NCI-H1092 treated with DMSO at 0.1 percent for 48 hours (cell line): ENCODE measurements at regions not wholly inside any gene's neighbourhood (a gene's known extent, or its start where the extent isn't known, plus 50 kb on each side); places are given as distances from the start of the nearest gene placed in this dataset.
"Not testable (repeated sequence)": the region's sequence is repeated elsewhere in the genome, so short reads cannot be mapped to it uniquely, and the experiment has no call there.

Experiments
- DNase-seq: peaks from one replicate; lab custom pipeline; 2025; lab: John Stamatoyannopoulos, UW

DNA sequence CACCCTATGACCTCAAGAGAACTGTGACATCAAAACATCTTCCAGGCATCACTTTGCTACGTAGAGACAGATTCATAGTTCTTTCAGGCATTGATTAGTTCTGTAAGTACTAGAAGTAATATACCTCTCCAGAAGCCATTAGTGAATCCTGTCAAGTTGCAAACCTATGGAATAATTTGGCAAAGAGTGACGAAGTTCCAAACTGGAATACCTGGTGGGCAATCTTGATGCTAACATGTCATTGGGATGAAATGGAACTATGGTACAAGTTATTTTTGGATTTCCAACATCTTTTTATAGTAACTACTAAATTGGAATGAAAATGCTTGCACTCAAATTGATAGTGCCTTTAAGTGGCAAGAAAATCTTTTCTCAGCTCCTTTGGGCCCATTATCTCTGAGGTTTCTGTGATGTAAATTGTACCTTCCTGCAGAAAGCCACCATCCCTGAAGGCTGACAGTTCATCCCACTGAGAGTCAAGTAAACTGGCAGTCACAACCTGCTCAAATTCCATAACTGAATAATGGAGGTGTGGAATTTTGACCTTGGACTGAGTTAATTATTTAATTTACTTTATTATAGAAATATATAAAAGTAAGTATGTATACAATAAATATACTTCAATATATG, 435.5 kb downstream of the DTWD2 start:
- DNase-seq = no peak

GRCh38 chr5:118552146-118552545, 436.2 kb downstream of the DTWD2 start:
- DNase-seq = no peak

GRCh38 chr5:118551716-118552115, 436.6 kb downstream of the DTWD2 start:
- DNase-seq = no peak

GRCh38 chr5:118551031-118551430, 437.3 kb downstream of the DTWD2 start:
- no peak for DNase-seq

DNA sequence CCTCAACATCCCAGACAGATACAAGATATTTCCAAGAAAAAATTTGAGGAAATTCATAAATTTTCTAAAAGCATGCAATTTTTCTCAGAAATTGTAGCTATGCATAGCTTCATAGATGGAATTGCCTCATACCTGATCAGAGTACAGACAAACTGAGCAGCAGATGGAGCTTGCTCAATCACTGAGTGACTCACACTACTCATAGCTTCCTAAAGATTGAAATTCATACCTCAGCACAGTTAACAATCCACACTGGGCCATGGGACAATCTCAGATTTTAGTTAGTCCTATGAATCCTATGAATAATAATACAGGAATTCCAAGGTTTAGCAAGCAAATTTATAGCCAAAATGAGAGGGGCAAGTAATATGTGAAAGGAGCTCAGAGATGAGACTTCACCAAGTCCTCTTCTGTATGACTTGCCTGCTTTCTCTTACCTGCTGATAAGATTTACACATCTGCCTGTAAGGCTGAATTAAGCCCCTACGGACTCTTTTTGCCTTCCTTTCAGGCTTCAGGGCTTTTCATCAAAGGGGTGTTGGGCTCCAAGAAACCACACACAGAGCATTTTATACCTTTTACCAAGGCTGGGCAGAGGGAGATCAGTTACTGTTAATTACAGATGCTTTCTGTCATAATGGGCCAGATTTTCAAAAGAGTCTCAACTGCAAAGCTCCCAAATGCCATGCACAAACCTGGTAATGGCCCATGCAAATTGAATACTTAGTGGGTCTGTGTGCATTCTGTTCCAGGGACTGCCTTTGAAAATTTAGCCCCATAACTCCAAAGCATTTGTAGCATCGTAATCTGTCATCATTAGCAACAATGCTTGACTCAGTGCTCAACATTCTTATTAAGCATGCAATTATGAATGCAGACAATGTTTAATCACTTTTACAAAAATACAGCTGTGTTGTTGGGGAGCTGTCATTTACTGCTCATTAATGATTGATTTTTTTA, 439.3 kb downstream of the DTWD2 start:
- no peak for DNase-seq

DNA sequence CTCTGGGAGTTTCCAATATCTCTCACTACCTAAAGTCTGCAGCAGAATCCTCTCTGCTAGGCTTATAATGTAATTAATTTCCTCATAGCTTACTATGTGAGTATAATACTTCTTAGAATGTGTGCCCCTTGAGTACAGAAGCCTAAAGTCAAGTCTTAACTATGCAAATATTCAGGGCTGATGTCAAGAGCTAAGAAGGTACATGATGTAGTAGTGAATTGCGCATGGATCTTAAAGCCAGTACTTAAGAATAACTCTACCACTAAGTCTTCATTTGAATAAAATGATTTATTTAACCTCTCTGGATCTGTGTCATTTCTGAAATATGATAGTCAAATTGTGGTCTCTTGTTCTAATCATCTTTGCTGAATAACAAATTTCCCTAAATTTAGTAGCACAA, 442.9 kb downstream of the DTWD2 start:
- DNase-seq = no peak

DNA sequence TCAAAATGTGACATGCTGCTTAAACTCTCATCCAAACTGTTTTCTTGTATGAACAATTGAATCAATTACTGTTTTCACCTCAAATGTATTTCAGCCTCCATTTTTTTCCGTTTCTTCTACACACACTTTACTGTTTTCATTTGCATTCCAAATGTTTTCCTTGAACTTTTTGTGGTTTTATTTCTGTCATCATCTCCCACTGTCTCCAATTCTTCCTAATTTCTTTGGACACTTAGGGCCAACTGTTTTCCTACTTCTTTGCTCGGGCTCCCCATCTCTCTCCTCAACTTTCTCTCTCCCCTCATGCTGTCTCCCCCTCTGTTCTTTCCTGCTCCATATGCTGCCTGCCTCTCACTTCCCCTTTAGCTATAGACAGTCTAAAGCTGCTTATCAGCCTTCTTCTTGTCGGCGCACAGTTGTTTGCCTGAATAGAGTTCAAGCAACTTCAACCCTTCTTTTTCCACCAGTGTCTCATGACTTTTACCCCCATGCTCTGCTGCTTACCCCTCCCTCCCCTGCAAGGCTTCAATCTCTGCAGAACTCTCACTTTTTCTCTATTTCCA, 443.4 kb downstream of the DTWD2 start:
- DNase-seq = no peak

DNA sequence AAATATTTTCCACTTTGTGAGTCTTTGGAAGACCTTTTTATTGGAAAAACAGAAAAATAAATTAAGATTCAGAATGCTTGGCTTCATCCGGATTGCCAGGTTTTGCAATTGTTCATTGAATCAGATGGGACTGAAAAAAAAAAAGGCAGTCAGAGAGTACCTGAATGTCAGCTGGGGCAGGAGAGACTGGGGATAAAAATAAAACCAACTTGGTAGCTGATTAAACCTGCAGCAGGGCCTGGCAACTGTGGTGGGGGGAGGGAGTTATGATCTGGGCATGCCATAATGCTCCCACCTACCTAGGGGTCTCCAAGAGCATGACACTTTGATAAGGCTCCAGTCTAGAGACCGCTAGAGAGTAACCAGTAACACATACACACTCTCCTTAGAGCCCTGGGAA, 454.4 kb downstream of the DTWD2 start:
- DNase-seq = no peak

DNA sequence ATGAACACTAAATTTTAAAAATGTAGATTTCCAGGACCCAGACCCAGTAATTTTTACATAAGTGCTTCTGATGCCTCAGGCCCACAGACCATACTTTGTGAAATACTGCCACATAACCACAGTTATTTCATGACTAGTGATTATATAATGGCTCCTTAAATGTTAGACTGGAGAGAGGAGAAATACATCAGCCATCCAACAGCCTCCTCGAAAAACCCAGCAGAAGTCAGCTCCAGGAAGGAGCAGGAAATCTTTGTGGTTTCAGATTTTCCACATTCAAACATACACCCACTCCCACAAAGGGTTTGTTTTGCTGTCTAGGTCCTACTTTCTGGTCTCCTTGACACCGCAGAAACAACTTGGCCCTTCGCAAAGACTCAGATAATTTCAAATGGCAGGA, 455.2 kb downstream of the DTWD2 start:
- DNase-seq = no peak

- no peak for DNase-seq
These were observed 457.1 kb downstream of the DTWD2 start for GRCh38 chr5:118531276-118531675.

DNA sequence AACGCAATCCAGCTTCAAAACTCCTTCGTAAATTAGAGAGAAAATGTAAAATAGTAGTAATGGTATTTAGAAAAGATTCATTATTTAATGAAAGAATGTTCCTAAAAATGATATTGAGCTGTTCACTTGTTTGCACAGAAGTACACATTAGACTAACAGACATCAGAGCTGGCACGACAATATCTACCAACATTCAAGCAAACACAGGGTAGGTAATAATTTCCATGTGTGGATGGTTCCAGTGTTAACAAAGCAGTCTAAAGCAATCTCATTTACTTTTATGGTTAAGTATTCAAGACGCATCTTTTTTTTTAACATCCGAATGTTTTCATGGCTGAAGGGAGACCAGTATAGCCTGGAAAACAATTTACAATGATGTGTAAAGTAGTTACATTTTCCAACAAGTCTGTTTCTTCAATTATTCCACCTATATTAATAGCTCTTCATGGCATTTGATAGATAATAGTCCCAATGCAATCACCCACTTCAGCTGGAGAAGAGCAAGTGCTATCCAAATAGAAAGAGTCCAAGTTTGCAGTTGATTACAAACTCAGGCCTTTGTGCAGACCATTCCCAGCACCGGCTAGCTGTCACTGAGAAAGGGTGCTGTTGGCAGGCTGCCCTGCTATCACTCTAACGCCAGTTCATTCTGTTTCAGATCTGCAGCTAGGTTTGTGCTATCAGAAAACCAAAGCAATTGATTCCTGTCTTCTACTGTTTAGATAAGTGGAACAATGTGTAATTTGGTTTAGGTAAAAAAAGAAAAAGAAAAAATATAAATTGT, 458.8 kb downstream of the DTWD2 start:
- DNase-seq = peak; percentile 70

- no peak for DNase-seq
These were observed 465.7 kb downstream of the DTWD2 start for GRCh38 chr5:118522626-118523025.

DNA sequence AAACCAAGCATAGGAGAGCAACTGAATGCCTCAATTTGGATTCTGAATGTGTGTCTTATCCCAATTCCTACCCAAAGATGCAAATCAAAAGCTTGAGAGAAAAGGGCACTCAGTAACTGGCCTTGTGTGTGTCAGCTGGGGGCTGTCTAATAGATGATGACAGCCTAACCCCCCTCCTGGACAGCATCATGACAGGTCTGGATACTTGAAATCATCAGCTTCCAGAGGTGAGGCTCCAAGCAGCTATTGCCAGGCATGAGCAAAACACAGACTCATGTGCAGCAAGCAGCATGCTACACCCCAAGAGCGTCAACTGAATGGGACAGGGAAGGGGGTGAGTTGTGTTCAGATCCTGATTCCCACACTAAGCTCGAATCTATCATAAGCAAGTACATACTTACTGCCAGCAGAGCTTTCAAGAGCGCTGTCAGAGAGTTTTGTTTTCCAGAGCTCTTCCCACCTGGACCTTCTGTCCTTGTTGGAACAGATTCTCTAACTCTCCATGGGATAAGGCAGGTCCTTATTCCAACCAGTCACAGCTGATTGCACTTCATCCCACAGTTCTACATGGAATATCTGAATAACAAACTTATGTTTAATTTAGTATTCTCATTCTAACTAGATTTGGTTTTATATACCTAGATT, 467.5 kb downstream of the DTWD2 start:
- no peak for DNase-seq

DNA sequence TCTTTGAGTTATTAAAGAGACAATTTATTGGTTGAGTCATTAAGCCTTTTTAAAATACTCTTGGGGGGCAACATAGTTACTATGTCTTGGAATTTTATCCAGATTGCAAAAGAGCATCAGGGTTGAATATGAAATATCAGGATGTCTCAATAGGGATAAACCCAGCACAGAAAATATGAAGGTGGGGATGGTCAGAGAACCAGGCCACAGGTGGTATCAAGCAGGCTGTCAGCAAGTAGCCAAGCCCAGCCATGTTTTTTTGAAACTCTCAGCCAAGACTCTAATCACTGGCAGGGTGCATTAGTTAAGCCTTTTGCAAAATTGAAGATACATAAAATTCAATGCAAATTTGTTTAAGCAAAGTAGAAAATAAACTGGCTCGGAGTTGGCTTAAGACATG, 468.9 kb downstream of the DTWD2 start:
- no peak for DNase-seq

DNA sequence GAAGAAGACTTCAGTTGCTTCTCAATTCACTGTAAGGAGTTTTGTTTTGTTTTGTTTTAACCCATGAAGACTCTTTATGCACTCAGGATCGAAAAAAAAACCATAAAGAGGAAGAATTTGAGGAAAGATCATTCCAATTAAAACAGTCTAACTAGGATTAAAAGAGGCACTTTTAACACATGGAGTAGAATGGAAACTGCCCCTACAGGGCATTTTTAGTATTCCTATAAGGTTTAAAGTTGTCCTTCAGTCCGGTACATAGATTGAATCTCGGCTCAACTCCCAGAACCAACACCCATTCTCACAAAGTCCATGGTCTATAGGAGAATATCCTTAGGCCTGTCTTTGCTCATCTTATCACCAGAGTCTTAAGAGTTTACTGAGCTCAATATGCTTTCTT, 469.6 kb downstream of the DTWD2 start:
- no peak for DNase-seq

DNA sequence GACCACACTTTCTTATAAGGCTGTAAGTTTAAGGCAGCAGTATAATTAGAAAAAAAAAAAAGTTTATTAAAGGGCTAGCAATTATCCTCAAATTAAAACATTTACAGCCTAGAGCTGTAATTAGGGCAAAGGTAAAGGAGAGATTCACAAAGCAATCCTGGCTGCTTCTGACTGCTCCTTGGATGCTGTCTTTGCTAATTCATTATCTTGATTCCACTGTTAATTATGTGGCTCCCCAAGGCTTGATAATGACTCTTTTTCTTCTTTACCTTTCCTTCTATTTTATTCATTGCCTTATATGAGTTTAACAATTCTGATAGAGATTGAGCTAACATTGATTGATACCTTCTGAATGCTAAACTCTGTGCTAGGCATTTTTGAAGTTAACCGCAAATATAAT, 476.5 kb downstream of the DTWD2 start:
- DNase-seq = no peak

DNA sequence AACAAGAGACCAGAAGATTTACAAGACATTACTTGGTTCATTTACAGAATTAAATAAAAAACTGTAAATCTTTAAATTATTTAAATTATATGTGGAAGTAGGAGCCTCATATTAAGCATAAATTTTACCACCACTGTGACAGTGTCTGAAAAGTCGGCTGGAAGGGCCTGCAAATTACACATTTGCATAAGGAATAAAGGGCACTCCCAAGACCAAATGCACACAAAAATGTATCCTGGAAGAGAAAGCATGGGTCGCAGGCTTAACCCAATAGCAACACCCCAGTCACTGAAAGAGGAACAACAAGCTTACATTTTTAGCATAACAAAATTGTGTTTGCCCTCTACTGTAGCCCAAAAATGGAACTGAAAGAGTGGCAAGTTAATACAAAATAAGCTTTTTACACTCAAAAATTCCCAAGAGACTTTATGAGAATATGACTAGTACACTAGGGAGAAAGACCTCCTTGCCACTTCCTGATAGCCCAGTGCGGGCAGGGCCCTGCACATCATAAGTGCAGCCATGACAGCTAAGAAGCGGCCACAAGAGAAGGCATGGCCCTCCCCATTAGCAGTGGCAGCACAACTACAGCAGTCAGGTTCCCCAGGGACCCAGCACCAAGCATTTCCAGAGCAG, 482.0 kb downstream of the DTWD2 start:
- no peak for DNase-seq

DNA sequence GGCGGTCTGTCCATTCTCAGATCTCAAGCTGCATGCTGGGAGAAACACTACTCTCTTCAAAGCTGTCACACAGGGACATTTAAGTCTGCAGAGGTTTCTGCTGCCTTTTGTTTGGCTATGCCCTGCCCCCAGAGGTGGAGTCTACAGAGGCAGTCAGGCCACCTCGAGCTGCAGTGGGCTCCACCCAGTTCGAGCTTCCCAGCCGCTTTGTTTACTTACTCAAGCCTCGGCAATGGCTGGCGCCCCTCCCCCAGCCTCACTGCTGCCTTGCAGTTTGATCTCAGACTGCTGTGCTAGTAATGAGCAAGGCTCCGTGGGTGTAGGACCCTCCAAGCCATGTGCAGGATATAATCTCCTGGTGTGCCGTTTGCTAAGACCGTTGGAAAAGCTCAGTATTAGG, 486.1 kb downstream of the DTWD2 start:
- DNase-seq = not testable (repeated sequence)

DNA sequence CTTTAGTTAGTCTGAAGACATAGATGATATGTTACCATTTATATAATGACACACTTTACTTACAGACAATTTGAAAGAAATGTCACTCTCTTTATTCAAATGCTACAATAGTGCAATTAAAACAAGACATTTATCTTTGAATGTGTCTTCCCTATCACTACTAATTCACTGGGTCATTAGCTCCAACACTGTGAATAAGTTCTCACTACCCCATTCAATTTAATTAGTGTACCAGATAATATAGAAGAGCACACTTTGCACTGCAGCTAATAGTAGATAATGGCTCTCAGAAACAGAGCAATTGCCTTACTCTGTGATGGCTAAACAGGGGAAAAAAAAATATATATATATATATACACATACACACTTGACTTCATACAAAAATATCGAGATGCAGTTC, 497.0 kb downstream of the DTWD2 start:
- DNase-seq = no peak

DNA sequence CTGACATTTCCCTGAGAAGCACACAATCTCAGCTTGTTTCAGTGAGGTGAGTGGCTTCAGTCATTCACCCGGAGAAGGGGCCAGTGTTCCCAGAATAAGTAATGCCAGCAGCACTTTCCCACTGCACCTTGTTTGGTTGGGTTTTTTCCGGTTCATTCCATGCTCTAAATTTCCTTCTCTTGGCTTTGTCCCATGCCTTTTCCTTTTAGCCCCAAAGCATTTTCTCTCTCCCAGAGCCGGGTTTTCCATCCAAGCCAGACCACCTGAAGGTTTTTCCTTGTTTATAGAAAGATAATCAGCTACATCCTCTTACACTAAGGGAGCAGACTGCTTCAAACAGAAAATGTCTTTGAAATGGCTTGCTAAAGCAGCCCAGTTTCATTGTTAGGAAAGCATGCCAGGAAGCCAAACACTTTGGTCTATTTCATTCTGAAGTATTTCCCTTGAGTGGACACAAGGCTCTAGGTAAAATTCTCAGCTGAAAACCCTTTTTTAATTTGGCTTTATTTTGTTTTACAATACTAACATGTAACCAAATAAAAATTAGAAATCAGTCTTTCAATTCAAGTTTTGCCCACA, 501.6 kb downstream of the DTWD2 start:
- DNase-seq = no peak

DNA sequence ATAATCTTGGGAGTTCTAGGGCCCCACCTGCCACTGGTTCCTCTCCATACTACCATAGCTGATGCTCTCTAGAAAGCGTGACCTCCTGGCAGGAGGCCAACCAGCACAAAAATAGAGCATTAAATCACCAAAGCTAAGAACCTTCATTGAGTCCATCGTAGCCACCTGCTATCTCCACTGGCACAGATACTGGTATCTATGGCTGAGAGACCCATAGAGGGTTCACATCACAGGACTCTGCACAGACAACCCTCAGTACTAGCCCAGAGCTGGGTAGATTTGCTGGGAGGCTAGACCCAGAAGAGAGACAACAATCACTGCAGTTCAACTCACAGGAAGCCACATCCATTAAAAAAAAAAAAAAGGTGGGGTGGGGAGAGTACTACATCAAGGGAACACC, 509.1 kb downstream of the DTWD2 start:
- no peak for DNase-seq
